AG10803 (cell line): ENCODE measurements at regions not wholly inside any gene's neighbourhood (a gene's known extent, or its start where the extent isn't known, plus 50 kb on each side); places are given as distances from the start of the nearest gene placed in this dataset.
A peak's percentile ranks its signal among the peaks of the same experiment; 100 is the strongest.

Experiments
- DNase-seq: peaks from one replicate; pipeline ENCODE4 v3.0.0; 2010; ENCODE audit warnings: low read depth
- H3K4me3 ChIP-seq: 2 replicates; pipeline ENCODE4 v1.5.1; 2011; ENCODE audit warnings: mild to moderate bottlenecking, low read length, control low read depth
- TF ChIP-seq, protein P1 (sequence below): conservative IDR thresholded peaks from 2 replicates; pipeline ENCODE4 v1.5.1; 2011; ENCODE audit warnings: mild to moderate bottlenecking, low read length, control low read depth, inconsistent platforms

DNA sequence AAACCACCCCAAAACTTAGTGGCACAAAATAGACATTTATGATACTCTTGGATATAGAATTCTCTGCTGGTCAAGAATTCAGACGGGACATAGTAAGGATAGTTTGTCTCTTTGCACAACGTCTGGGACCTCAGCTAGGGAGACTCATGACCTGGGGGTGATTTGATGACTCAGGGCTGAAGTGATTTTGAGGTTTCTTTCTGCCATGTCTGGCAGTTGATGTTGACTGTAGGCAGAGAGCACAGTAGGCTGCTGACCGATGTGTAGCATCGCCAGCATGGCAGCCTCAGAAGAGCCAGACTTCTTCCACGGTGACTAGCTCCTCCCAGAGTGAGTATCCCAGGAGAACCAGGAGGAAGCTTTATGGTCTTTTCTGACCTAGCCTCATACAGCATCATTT lies 88.9 kb upstream of the FRMD6 start:
- DNase-seq, result peak; percentile 35
- H3K4me3 ChIP-seq, result no peak overlapping the region
- TF ChIP-seq, protein P1, sequence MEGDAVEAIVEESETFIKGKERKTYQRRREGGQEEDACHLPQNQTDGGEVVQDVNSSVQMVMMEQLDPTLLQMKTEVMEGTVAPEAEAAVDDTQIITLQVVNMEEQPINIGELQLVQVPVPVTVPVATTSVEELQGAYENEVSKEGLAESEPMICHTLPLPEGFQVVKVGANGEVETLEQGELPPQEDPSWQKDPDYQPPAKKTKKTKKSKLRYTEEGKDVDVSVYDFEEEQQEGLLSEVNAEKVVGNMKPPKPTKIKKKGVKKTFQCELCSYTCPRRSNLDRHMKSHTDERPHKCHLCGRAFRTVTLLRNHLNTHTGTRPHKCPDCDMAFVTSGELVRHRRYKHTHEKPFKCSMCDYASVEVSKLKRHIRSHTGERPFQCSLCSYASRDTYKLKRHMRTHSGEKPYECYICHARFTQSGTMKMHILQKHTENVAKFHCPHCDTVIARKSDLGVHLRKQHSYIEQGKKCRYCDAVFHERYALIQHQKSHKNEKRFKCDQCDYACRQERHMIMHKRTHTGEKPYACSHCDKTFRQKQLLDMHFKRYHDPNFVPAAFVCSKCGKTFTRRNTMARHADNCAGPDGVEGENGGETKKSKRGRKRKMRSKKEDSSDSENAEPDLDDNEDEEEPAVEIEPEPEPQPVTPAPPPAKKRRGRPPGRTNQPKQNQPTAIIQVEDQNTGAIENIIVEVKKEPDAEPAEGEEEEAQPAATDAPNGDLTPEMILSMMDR, result no peak

- no peak overlapping the region for H3K4me3 ChIP-seq
- TF ChIP-seq, protein P1, result no peak
- no peak for DNase-seq
Observed at GRCh38 chr14:51563560-51563959, 88.2 kb upstream of the FRMD6 start.

DNA sequence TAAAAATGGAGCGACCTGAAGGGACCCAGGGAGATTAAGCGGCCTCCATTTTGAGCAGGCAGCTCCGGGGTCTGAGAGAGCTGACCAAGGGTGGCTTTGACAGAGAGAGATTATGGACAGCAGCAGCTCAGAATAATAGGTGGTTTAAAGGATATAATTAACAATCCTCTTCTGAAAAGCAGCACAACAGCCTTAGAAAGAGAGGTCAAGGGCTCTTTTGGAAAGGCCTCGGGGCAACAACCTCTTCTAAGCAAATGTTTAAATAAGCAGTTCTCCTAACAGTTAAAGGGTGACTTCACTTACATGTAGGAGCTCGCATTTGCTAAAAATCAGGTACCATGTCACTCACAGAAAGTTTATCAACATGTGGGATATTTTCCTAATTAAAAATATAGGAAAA lies 87.2 kb upstream of the FRMD6 start:
- no peak for DNase-seq
- TF ChIP-seq, protein P1, result no peak

GRCh38 chr14:51564986-51565604 lies 86.6 kb upstream of the FRMD6 start:
- TF ChIP-seq, protein P1, result no peak
- DNase-seq, result peak; percentile 28
- no peak overlapping the region for H3K4me3 ChIP-seq

More for the DNA sequence above, 87.2 kb upstream of the FRMD6 start:
- H3K4me3 ChIP-seq, result no peak overlapping the region

DNA sequence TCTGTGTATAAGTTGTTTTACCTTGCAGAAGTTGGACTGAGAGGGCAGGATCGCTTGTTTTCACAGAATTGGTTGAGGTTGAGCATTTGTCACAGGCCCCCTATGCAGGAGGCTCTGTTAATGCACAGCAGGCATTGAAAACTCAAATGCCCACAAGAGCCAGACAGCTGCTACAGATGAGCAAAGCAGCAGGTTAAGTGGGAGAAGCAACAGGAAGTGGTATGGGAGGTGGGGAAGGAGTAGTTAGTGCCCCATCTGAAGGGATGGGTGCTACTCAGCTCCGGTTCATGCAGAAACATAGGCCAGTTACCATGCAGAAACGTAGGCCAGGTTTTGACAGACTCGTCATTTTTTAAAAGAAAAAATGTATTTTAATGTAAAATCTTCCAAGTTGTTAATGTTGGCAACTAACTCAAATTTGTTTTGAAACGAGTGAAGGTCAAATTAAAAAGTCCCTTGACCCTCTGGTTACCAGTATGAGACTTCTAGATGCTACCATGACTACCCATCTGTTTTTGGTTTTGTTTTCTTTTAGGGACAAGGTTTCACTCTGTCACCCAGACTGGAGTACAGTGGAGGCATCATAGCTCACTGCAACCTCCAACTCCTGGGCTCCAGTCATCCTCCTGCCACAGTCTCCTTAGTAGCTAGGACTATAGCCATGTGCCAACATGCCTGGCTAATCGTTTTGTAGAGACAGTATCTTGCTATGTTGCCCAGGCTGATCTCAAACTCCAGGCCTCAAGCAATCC lies 84.7 kb upstream of the FRMD6 start:
- no peak overlapping the region for H3K4me3 ChIP-seq
- TF ChIP-seq, protein P1, result no peak
- no peak for DNase-seq

- no peak overlapping the region for H3K4me3 ChIP-seq
- TF ChIP-seq, protein P1, result no peak
- DNase-seq, result no peak
Observed at GRCh38 chr14:51568366-51568765, 83.3 kb upstream of the FRMD6 start.

DNA sequence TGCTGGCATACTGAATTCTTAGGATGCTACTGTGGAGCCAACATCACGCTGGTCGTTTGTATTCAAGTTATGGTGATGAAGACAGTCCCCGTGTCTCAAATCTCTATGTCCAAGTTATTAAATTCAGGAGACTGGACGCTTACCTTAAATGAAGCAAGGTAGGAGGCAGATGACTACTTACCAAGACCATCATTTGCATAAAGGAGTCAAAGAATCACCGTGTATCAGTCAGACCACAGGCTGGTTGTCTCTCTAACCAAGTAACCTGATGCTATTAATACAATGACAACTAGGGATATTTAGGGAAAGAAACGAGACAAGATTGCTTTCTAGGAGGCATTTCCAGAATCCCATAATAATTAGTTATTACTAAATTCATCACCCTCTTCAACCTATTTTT lies 78.1 kb upstream of the FRMD6 start:
- DNase-seq, result no peak
- no peak overlapping the region for H3K4me3 ChIP-seq
- TF ChIP-seq, protein P1, result no peak
